ENCODE measurements at regions not wholly inside any gene's neighbourhood (a gene's known extent, or its start where the extent isn't known, plus 50 kb on each side); places are given as distances from the start of the nearest gene placed in this dataset.

DNA sequence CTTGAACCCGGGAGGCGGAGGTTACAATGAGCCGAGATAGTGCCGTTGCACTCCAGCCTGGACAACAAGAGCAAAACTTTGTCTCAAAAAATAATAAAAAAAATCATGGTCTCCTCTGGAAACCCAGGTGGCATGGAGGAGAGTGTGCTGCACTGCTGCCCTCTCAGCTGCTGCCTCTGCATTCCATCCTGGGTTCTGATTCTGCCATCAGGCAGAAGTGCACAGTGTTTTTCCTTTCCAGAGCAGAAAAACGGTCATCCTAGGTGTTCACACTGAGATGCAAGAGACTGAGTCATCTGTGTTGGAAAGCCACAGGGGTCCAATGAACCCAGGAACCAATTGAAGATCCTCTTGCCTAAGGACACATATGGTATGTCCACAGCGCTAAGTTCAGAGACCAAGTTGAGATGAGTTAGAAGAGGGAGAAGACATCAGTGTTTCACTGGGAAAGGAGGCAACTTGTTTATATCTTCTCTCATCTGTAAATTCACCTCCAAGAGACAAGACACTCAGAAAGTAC is 88.8 kb upstream of the DMRT1 start:
- TF ChIP-seq POLR2A (IDR thresholded peaks at IDR 0.05): no peak
- TF ChIP-seq, protein P1, sequence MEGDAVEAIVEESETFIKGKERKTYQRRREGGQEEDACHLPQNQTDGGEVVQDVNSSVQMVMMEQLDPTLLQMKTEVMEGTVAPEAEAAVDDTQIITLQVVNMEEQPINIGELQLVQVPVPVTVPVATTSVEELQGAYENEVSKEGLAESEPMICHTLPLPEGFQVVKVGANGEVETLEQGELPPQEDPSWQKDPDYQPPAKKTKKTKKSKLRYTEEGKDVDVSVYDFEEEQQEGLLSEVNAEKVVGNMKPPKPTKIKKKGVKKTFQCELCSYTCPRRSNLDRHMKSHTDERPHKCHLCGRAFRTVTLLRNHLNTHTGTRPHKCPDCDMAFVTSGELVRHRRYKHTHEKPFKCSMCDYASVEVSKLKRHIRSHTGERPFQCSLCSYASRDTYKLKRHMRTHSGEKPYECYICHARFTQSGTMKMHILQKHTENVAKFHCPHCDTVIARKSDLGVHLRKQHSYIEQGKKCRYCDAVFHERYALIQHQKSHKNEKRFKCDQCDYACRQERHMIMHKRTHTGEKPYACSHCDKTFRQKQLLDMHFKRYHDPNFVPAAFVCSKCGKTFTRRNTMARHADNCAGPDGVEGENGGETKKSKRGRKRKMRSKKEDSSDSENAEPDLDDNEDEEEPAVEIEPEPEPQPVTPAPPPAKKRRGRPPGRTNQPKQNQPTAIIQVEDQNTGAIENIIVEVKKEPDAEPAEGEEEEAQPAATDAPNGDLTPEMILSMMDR (IDR thresholded peaks at IDR 0.05): no peak

Measured in heart left ventricle (tissue), 13 donors.